H1 (cell line): ENCODE measurements at regions not wholly inside any gene's neighbourhood (a gene's known extent, or its start where the extent isn't known, plus 50 kb on each side); places are given as distances from the start of the nearest gene placed in this dataset.

ENCODE experiments used
- CTCF ChIA-PET: fragments of 300-600 bp; sonication (Branson Sonifier 250); formaldehyde crosslinking; loops from one replicate; lab custom pipeline; 2021; ENCODE audit not compliant: partially characterized antibody; lab: Charles Lee
- POLR2A ChIA-PET: fragments of 300-600 bp; sonication (Branson Sonifier 250); formaldehyde crosslinking; loops from one replicate; lab custom pipeline; 2021; ENCODE audit warnings: inconsistent platforms; ENCODE audit not compliant: partially characterized antibody; lab: Charles Lee
- DNase-seq, 2 experiments: peaks; one replicate each; pipeline versions ENCODE4 v3.0.0 to v3.0.0-alpha.2; 2010 to 2022; ENCODE audit warnings: low spot score in 2 of 2, low read depth in 1 of 2, mixed read lengths in 1 of 2
- FAIRE-seq: peaks from 2 replicates; lab custom pipeline; 2011; peaks lifted over from hg19 to GRCh38; lab: Jason Lieb, UNC
- H2AFZ ChIP-seq: 2 replicates; pipeline ENCODE4 v1.8.1; 2012; ENCODE audit warnings: low read length, inconsistent platforms
- H2AK5ac ChIP-seq: 2 replicates; pipeline ENCODE4 v1.6.1; 2013; ENCODE audit warnings: low read depth, low read length
- H2BK120ac ChIP-seq: replicated peaks from 2 replicates; pipeline ENCODE3; 2013; ENCODE audit warnings: low read depth, low read length, inconsistent platforms
- H2BK12ac ChIP-seq: 2 replicates; pipeline ENCODE4 v1.6.1; 2013; ENCODE audit warnings: low read depth, low read length
- H2BK15ac ChIP-seq: 2 replicates; pipeline ENCODE4 v1.6.1; 2013; ENCODE audit warnings: low read length
- H2BK20ac ChIP-seq: 2 replicates; pipeline ENCODE4 v1.6.1; 2013; ENCODE audit warnings: low read length
- H2BK5ac ChIP-seq: 2 replicates; pipeline ENCODE4 v1.6.1; 2013; ENCODE audit warnings: low read depth, low read length
- H3K14ac ChIP-seq: 2 replicates; pipeline ENCODE4 v1.6.1; 2013; ENCODE audit warnings: inconsistent platforms; ENCODE audit not compliant: insufficient read length
- H3K18ac ChIP-seq: 2 replicates; pipeline ENCODE4 v1.6.1; 2013; ENCODE audit warnings: low read length; ENCODE audit errors: extremely low read depth
- H3K23ac ChIP-seq: 2 replicates; pipeline ENCODE4 v1.6.1; 2013; ENCODE audit warnings: inconsistent platforms; ENCODE audit not compliant: insufficient read length
- H3K23me2 ChIP-seq: 2 replicates; pipeline ENCODE4 v1.6.1; 2013; ENCODE audit warnings: low read depth, low read length
- H3K27ac ChIP-seq: 2 replicates; pipeline ENCODE4 v1.6.1; 2011; ENCODE audit warnings: low read depth, low read length, inconsistent platforms
- H3K27me3 ChIP-seq, 4 experiments: replicated peaks in 1 of 4; 1 replicate in 1 of 4; 2 replicates in 3 of 4; pipeline versions ENCODE4 v1.6.1 to v1.8.1; 2011 to 2013; ENCODE audit warnings: low read length in 3 of 4, mild to moderate bottlenecking in 3 of 4, inconsistent platforms in 2 of 4, mixed read lengths in 2 of 4, moderate library complexity in 1 of 4; ENCODE audit not compliant: control insufficient read depth in 3 of 4, insufficient read depth in 3 of 4; ENCODE audit errors: extremely low read depth in 1 of 4
- H3K36me3 ChIP-seq, 4 experiments: 2 replicates each; pipeline versions ENCODE4 v1.6.1 to v1.8.1; 2011 to 2013; ENCODE audit warnings: mild to moderate bottlenecking in 4 of 4, low read length in 3 of 4, moderate library complexity in 2 of 4, control low read depth in 1 of 4, inconsistent platforms in 1 of 4; ENCODE audit not compliant: insufficient read depth in 4 of 4, control insufficient read depth in 2 of 4
- H3K4ac ChIP-seq: replicated peaks from 2 replicates; pipeline ENCODE3; 2013; ENCODE audit warnings: low read length, low read depth, mixed read lengths, inconsistent platforms; ENCODE audit not compliant: insufficient read length
- H3K4me1 ChIP-seq, 4 experiments: replicated peaks in 1 of 4; 1 replicate in 1 of 4; 2 replicates in 3 of 4; pipeline versions ENCODE4 v1.6.1 to v1.8.1; 2011 to 2013; ENCODE audit warnings: low read length in 3 of 4, inconsistent platforms in 2 of 4, mixed read lengths in 1 of 4; ENCODE audit not compliant: insufficient read depth in 4 of 4, control insufficient read depth in 3 of 4
- H3K4me2 ChIP-seq, 2 experiments: 2 replicates each; pipeline versions ENCODE4 v1.6.1 to v1.8.1; 2011 to 2013; ENCODE audit warnings: low read depth in 2 of 2, low read length in 2 of 2, control low read depth in 1 of 2, inconsistent platforms in 1 of 2, mild to moderate bottlenecking in 1 of 2; ENCODE audit not compliant: insufficient read depth in 1 of 2
- H3K4me3 ChIP-seq, 4 experiments: fragments of 200-600, 300-600 bp in 1 of 4; sonication (generic), shearing (Covaris generic), sonication (Bioruptor Twin) in 1 of 4; 2 replicates each; pipeline versions ENCODE4 v1.5.1 to v1.8.1; 2011 to 2016; ENCODE audit warnings: low read length in 4 of 4, low read depth in 3 of 4, control low read depth in 2 of 4, inconsistent platforms in 2 of 4, mild to moderate bottlenecking in 2 of 4, mixed read lengths in 1 of 4, moderate library complexity in 1 of 4; ENCODE audit not compliant: insufficient read depth in 2 of 4; ENCODE audit errors: extremely low read depth in 1 of 4
- H3K56ac ChIP-seq: replicated peaks from 2 replicates; pipeline ENCODE3; 2013; ENCODE audit warnings: low read depth, mild to moderate bottlenecking, mixed read lengths, low read length, inconsistent platforms; ENCODE audit not compliant: insufficient read length
- H3K79me1 ChIP-seq: 2 replicates; pipeline ENCODE4 v1.6.1; 2013; ENCODE audit warnings: low read depth, low read length, control low read depth
- H3K79me2 ChIP-seq, 2 experiments: 2 replicates each; pipeline versions ENCODE4 v1.6.1 to v1.8.1; 2012 to 2013; ENCODE audit warnings: low read length in 2 of 2, mild to moderate bottlenecking in 2 of 2, inconsistent platforms in 1 of 2; ENCODE audit not compliant: insufficient read depth in 2 of 2, control insufficient read depth in 1 of 2
- H3K9ac ChIP-seq, 4 experiments: replicated peaks in 1 of 4; 1 replicate in 1 of 4; 2 replicates in 3 of 4; pipeline versions ENCODE4 v1.6.1 to v1.8.1; 2011 to 2013; ENCODE audit warnings: low read depth in 3 of 4, low read length in 3 of 4, control low read depth in 2 of 4, mild to moderate bottlenecking in 2 of 4, moderate library complexity in 2 of 4, inconsistent platforms in 1 of 4; ENCODE audit errors: extremely low read depth in 1 of 4
- H3K9me3 ChIP-seq, 2 experiments: 2 replicates each; pipeline versions ENCODE4 v1.6.1 to v1.8.1; 2012 to 2013; ENCODE audit warnings: mild to moderate bottlenecking in 2 of 2, moderate library complexity in 2 of 2, control low read depth in 1 of 2, inconsistent platforms in 1 of 2, low read depth in 1 of 2, low read length in 1 of 2, mixed read lengths in 1 of 2; ENCODE audit not compliant: insufficient read depth in 2 of 2
- H4K20me1 ChIP-seq, 2 experiments: replicated peaks in 1 of 2; 2 replicates each; pipeline versions ENCODE3 to v1.8.1; 2011 to 2013; ENCODE audit warnings: inconsistent platforms in 2 of 2, low read length in 2 of 2, mild to moderate bottlenecking in 1 of 2; ENCODE audit not compliant: insufficient read depth in 2 of 2, control insufficient read depth in 1 of 2
- H4K5ac ChIP-seq: 2 replicates; pipeline ENCODE4 v1.6.1; 2013; ENCODE audit warnings: low read length, low read depth, mixed read lengths, inconsistent platforms; ENCODE audit not compliant: insufficient read length
- H4K8ac ChIP-seq: 2 replicates; pipeline ENCODE4 v1.8.0; 2013; ENCODE audit warnings: mild to moderate bottlenecking, moderate library complexity, low read length, inconsistent platforms; ENCODE audit not compliant: insufficient read depth; ENCODE audit errors: extremely low read depth
- H4K91ac ChIP-seq: replicated peaks from 2 replicates; pipeline ENCODE3; 2013; ENCODE audit warnings: low read length, mixed read lengths, inconsistent platforms; ENCODE audit not compliant: insufficient read length
- GTF2F1 ChIP-seq: IDR thresholded peaks from 2 replicates; pipeline ENCODE4 v1.6.1; 2012; ENCODE audit warnings: low read depth, low read length, improper control_type of control experiment, borderline replicate concordance
- MAFK ChIP-seq: IDR thresholded peaks from 2 replicates; pipeline ENCODE4 v1.6.1; 2012; ENCODE audit warnings: low read depth, mild to moderate bottlenecking, improper control_type of control experiment, low read length
- NANOG ChIP-seq: IDR thresholded peaks from 2 replicates; pipeline ENCODE4 v1.6.1; 2011; ENCODE audit warnings: low read length, low read depth, mild to moderate bottlenecking, inconsistent platforms; ENCODE audit not compliant: insufficient read depth, poor library complexity, severe bottlenecking
- POLR2AphosphoS5 ChIP-seq: IDR thresholded peaks from 2 replicates; pipeline ENCODE4 v1.6.1; 2011; ENCODE audit warnings: low read depth, low read length
- RNF2 ChIP-seq: fragments of 200-900, 300-1000 bp; sonication (generic); IDR thresholded peaks from 2 replicates; pipeline ENCODE4 v1.7.1; 2016; ENCODE audit warnings: borderline replicate concordance, low read depth, mild to moderate bottlenecking, antibody characterized with exemption, low read length; ENCODE audit not compliant: poor library complexity, severe bottlenecking; ENCODE audit errors: missing control alignments
- SAP30 ChIP-seq: fragments of 300-600 bp; sonication (generic); IDR thresholded peaks from 2 replicates; pipeline ENCODE4 v1.7.1; 2012; ENCODE audit warnings: low read length, moderate library complexity, mild to moderate bottlenecking, inconsistent platforms; ENCODE audit not compliant: insufficient read depth, insufficient replicate concordance
- TAF7 ChIP-seq: optimal IDR thresholded peaks from 2 replicates; pipeline ENCODE3; 2011; ENCODE audit warnings: low read depth, mild to moderate bottlenecking, inconsistent platforms, low read length, moderate library complexity, borderline replicate concordance
- WGBS, 2 experiments: shearing (Covaris generic) in 1 of 2; methylation state at CpG; one replicate each; pipeline versions ENCODE4 v1.1.6 to v1.1.7; 2013 to 2015; ENCODE audit warnings: low lambda C conversion rate in 2 of 2, mixed read lengths in 2 of 2, inconsistent platforms in 1 of 2, low coverage in 1 of 2, missing lambda C conversion rate in 1 of 2; ENCODE audit not compliant: insufficient replicate concordance in 2 of 2, insufficient coverage in 1 of 2, insufficient read length in 1 of 2; ENCODE audit errors: extremely low coverage in 1 of 2, missing lambda C conversion rate in 1 of 2; 5-methylcytosine and 5-hydroxymethylcytosine counted together
- TF ChIP-seq, protein P1 (sequence below): IDR thresholded peaks from 2 replicates; pipeline ENCODE4 v1.6.1; 2012; ENCODE audit warnings: inconsistent platforms

DNA sequence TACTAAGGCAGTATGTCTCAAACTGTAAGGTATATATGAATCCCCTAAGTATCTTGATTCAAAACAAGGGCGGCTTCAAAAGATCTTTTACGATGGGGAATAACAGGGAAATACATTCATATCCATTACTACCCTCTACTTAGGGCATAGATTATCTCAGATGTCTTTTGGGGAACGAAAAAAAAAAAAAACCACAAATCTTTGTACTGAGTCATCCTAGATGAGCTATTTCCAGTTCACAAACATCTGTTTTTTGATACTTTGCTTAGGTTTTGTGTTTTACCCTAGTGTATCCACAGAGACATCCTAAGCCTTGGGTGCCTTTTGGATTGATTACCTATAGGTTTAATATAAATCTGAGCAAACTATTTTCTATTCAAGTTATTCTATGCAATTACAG is 457.2 kb downstream of the NLGN4X start:
- POLR2A ChIA-PET, result no interaction called here
- CTCF ChIA-PET, result interaction anchor here (0.6 to 0.7 kb wide), 2 partner anchors 23 to 1435 kb away, joined by 3 to 4 read pairs; no protein-coding TSS in a partner anchor
- TF ChIP-seq POLR2AphosphoS5 (no peak), MAFK (no peak), RNF2 (no peak), TAF7 (no peak), GTF2F1 (no peak), NANOG (no peak), SAP30 (no peak)
- TF ChIP-seq, protein P1, sequence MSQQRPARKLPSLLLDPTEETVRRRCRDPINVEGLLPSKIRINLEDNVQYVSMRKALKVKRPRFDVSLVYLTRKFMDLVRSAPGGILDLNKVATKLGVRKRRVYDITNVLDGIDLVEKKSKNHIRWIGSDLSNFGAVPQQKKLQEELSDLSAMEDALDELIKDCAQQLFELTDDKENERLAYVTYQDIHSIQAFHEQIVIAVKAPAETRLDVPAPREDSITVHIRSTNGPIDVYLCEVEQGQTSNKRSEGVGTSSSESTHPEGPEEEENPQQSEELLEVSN, result no peak

More for the DNA sequence above, 457.2 kb downstream of the NLGN4X start:
- 93% methylated on average over 3 of the region's 3 CpGs; no CpG with 5 or more reads in 1 of the 2 experiments for WGBS, 2 experiments
- Histone ChIP-seq H3K27me3 (no peaks in the 10 kb centered on the region), H2BK12ac (no peak overlapping the region), H4K5ac (no peak overlapping the region), H3K79me1 (no peaks in the 10 kb centered on the region), H3K23me2 (no peaks in the 10 kb centered on the region), H3K14ac (no peak overlapping the region), H3K4ac (no peak overlapping the region), H3K56ac (no peak overlapping the region), H3K36me3 (no peaks in the 10 kb centered on the region), H3K79me2 (no peaks in the 10 kb centered on the region), H2BK120ac (no peak overlapping the region), H2AK5ac (no peak overlapping the region), H3K27ac (no peak overlapping the region), H4K20me1 (no peaks in the 10 kb centered on the region), H2AFZ (no peak overlapping the region), H3K9me3 (no peaks in the 10 kb centered on the region), H4K91ac (no peak overlapping the region), H3K4me2 (no peak overlapping the region), H2BK5ac (no peak overlapping the region), H4K8ac (no peak overlapping the region), H3K4me1 (no peaks in the 10 kb centered on the region), H2BK20ac (no peak overlapping the region), H3K18ac (no peak overlapping the region), H2BK15ac (no peak overlapping the region), H3K4me3 (no peak overlapping the region), H3K9ac (no peak overlapping the region), H3K23ac (no peak overlapping the region)
- DNase-seq (no peak), FAIRE-seq (no peak)
